ENCODE measurements at regions not wholly inside any gene's neighbourhood (a gene's known extent, or its start where the extent isn't known, plus 50 kb on each side); places are given as distances from the start of the nearest gene placed in this dataset.
"Not testable (repeated sequence)": the region's sequence is repeated elsewhere in the genome, so short reads cannot be mapped to it uniquely, and the experiment has no call there.

DNA sequence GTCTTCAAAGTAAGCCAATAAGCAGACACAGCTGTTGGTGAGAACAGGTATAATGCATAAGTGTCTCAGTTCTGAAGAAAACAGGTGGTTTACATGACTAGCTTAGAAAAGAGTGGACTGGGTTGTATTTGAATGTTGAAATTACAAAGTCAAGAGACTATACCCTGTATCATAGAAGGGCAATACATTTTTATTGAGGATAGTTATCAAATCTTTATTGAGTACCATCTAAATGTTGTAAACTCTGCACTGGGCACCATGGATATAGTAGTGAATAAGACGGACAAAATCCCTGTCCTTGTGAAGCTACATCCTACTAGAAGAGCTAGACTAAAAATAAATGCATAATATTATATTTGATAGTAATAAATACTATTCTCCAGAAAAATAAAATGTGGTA, 88.5 kb upstream of the CDC42EP3 start:
- TF ChIP-seq, protein P1, sequence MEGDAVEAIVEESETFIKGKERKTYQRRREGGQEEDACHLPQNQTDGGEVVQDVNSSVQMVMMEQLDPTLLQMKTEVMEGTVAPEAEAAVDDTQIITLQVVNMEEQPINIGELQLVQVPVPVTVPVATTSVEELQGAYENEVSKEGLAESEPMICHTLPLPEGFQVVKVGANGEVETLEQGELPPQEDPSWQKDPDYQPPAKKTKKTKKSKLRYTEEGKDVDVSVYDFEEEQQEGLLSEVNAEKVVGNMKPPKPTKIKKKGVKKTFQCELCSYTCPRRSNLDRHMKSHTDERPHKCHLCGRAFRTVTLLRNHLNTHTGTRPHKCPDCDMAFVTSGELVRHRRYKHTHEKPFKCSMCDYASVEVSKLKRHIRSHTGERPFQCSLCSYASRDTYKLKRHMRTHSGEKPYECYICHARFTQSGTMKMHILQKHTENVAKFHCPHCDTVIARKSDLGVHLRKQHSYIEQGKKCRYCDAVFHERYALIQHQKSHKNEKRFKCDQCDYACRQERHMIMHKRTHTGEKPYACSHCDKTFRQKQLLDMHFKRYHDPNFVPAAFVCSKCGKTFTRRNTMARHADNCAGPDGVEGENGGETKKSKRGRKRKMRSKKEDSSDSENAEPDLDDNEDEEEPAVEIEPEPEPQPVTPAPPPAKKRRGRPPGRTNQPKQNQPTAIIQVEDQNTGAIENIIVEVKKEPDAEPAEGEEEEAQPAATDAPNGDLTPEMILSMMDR (IDR thresholded peaks at IDR 0.05), result not testable (repeated sequence)
- TF ChIP-seq POLR2A (IDR thresholded peaks at IDR 0.05), result not testable (repeated sequence)

Data from ovary (tissue), 3 donors.